Activated CD4-positive, alpha-beta T cell treated with anti-CD3 and anti-CD28 coated beads for 24 hours (primary cell): ENCODE measurements at regions not wholly inside any gene's neighbourhood (a gene's known extent, or its start where the extent isn't known, plus 50 kb on each side); places are given as distances from the start of the nearest gene placed in this dataset.
"Not testable (repeated sequence)": the region's sequence is repeated elsewhere in the genome, so short reads cannot be mapped to it uniquely, and the experiment has no call there.

Source experiments
- DNase-seq, 2 donors: peaks; one replicate each; pipeline ENCODE4 v3.0.0-alpha.2; 2020; ENCODE audit warnings: low read depth in 2 of 2

GRCh38 chr18:21928925-21929324 is 188.3 kb downstream of the MIB1 start:
- no peak for DNase-seq

GRCh38 chr18:21930177-21930576 is 189.6 kb downstream of the MIB1 start:
- DNase-seq = no peak

- DNase-seq = no peak
Measured at GRCh38 chr18:21933931-21934765, 193.6 kb downstream of the MIB1 start.

- DNase-seq = no peak
Measured at GRCh38 chr18:21934766-21935015, 194.1 kb downstream of the MIB1 start.

GRCh38 chr18:21943456-21943855 is 202.9 kb downstream of the MIB1 start:
- DNase-seq = no peak

GRCh38 chr18:21949326-21950015 is 208.9 kb downstream of the MIB1 start:
- no peak for DNase-seq

GRCh38 chr18:21955757-21956652 is 213.4 kb upstream of the GATA6 start:
- peak; percentile 67 to 77 for DNase-seq

GRCh38 chr18:21958263-21958662 is 211.1 kb upstream of the GATA6 start:
- no peak for DNase-seq

- no peak for DNase-seq
Measured at GRCh38 chr18:21958707-21959450, 210.5 kb upstream of the GATA6 start.

GRCh38 chr18:21960189-21960588 is 209.2 kb upstream of the GATA6 start:
- no peak for DNase-seq

GRCh38 chr18:21963336-21963735 is 206.1 kb upstream of the GATA6 start:
- DNase-seq = no peak

GRCh38 chr18:21968338-21968737 is 201.1 kb upstream of the GATA6 start:
- DNase-seq = no peak

GRCh38 chr18:21972281-21972680 is 197.1 kb upstream of the GATA6 start:
- no peak for DNase-seq

GRCh38 chr18:21975954-21976353 is 193.4 kb upstream of the GATA6 start:
- DNase-seq = not testable (repeated sequence)

GRCh38 chr18:21978546-21979170 is 190.7 kb upstream of the GATA6 start:
- DNase-seq = no peak

GRCh38 chr18:21979171-21979560 is 190.2 kb upstream of the GATA6 start:
- DNase-seq = no peak

- DNase-seq = no peak
Measured at GRCh38 chr18:21979759-21980158, 189.6 kb upstream of the GATA6 start.

GRCh38 chr18:21980744-21981143 is 188.6 kb upstream of the GATA6 start:
- DNase-seq = no peak

GRCh38 chr18:21981489-21981888 is 187.9 kb upstream of the GATA6 start:
- not testable (repeated sequence) for DNase-seq

GRCh38 chr18:21991081-21991534 is 178.3 kb upstream of the GATA6 start:
- no peak for DNase-seq

- no peak for DNase-seq
Measured at GRCh38 chr18:21991886-21992285, 177.5 kb upstream of the GATA6 start.
